ENCODE measurements at regions not wholly inside any gene's neighbourhood (a gene's known extent, or its start where the extent isn't known, plus 50 kb on each side); places are given as distances from the start of the nearest gene placed in this dataset.

- H3K27ac ChIP-seq: no peak overlapping the region
- WGBS: 40% methylated on average over 30 of the region's 36 CpGs
- no peak for DNase-seq (ENCODE audit: low spot score in 2 of 2)
- H3K9me3 ChIP-seq: no peaks in the 10 kb centered on the region
- peaks cover 42% of the 10 kb centered on the region for H3K4me1 ChIP-seq
- no peaks in the 10 kb centered on the region for H3K36me3 ChIP-seq
- no peak overlapping the region for H3K4me3 ChIP-seq
- TF ChIP-seq CTCF (IDR thresholded peaks at IDR 0.05): no peak
- no peak for TF ChIP-seq POLR2A (IDR thresholded peaks at IDR 0.05)
- H3K27me3 ChIP-seq: peaks cover 82% of the 10 kb centered on the region
Measured at GRCh38 chr19:30222992-30223865, 149.0 kb upstream of the ZNF536 start.

- Histone ChIP-seq H3K36me3 (no peaks in the 10 kb centered on the region), H3K9me3 (no peaks in the 10 kb centered on the region), H3K4me3 (no peak overlapping the region), H3K4me1 (peaks cover 50% of the 10 kb centered on the region), H3K27ac (no peak overlapping the region), H3K27me3 (peaks cover 91% of the 10 kb centered on the region)
- no peak for TF ChIP-seq EP300 (IDR thresholded peaks at IDR 0.05)
- no peak for TF ChIP-seq POLR2AphosphoS5 (IDR thresholded peaks at IDR 0.05)
- no peak for TF ChIP-seq CTCF (IDR thresholded peaks at IDR 0.05)
- TF ChIP-seq POLR2A (IDR thresholded peaks at IDR 0.05): no peak
- 36% methylated on average over 18 of the region's 18 CpGs for WGBS
- DNase-seq (ENCODE audit: low spot score in 2 of 2): no peak
Measured at GRCh38 chr19:30223866-30224688, 148.1 kb upstream of the ZNF536 start.

DNA sequence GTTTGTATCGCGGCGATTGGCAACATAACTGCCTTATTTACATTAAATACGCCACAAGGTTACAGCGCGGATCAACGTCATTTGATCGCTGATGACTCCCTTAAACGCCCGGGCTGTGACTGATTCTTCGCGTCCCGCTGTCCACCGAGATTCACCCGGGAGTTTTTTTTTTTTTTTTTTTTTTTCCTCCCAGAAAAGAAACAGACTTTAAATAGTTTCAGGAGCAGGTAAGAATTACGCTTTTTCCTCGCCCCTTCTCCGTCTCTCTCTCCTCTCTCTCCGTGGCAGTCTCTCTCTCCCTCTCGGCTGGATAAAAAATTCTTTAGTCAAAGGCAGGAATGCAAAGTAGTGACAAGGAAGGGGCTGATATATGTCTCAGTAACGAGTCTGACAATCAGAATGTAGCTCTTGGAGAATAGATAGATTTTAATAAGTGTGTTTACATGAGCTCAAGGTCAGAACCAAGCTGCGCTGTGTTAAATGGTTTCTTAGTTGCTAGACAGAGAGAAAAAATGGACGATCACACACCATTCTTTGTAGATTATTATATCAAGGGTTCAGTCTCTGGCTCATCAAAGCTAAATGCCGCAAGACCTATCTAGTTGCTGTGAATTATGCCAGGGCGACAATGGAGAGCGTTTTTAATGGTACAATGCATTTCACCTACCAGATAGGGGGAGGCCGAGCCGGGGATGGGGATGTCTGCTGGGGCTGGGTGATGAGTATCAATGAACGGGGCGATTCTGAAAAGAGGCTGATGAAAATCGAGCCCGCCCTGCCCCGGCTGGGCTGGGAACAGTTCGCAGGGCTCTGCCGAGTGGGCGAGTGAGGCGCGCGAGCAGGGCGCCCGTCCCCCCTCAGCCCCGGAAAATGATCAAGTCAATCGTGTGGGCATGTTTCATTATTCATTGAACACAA lies 147.2 kb upstream of the ZNF536 start:
- no peak for DNase-seq (ENCODE audit: low spot score in 2 of 2)
- H3K4me1 ChIP-seq: peaks cover 50% of the 10 kb centered on the region
- H3K27me3 ChIP-seq: peaks cover 96% of the 10 kb centered on the region

DNA sequence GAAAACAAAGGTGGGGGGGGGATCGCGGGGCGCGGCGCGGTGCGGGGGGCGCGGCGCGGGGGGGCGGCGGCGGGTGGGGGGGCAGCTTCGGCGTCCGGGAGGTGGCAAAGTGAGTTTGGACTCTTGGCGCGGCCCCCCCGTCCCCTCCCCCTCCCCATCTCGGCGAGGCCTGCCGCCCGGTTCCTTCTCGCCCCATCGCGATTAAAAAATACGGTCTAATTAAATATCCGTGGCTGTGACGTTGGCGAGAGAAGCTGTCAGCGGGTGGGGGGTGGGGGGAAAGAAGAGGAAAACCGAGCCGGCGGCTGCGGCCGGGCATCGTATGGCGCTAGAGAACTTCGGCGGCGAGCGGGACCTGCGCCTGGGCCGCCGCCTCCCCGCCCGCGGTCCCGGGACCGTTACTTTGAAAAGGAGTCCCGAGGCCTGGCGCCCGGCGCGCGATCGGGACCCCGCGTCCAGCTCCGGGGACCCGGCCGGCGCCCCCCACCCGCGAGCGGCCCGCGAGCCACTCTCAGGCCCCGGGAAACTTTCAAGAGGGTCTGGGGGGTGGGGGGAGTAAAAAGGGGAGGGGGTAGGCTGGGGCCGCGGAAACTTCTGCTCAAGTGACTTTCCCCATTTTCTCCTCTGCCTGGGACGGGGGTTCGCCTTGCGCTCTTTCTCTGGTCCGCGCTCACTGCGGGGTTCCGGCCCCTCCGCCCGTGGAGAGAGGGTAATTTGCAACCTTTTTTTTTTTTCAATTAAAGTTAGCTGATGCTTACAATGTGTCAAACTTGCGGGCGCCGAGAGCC lies 146.3 kb upstream of the ZNF536 start:
- 2% methylated on average over 23 of the region's 84 CpGs for WGBS
- no peak for DNase-seq (ENCODE audit: low spot score in 2 of 2)
- peaks cover 50% of the 10 kb centered on the region for H3K4me1 ChIP-seq
- TF ChIP-seq POLR2AphosphoS5 (IDR thresholded peaks at IDR 0.05) (no peak), CTCF (IDR thresholded peaks at IDR 0.05) (no peak), POLR2A (IDR thresholded peaks at IDR 0.05) (no peak), EP300 (IDR thresholded peaks at IDR 0.05) (no peak)
- H3K36me3 ChIP-seq: no peaks in the 10 kb centered on the region
- no peak overlapping the region for H3K27ac ChIP-seq
- H3K9me3 ChIP-seq: no peaks in the 10 kb centered on the region
- peak overlapping the region; percentile 64 for H3K4me3 ChIP-seq
- peaks cover 95% of the 10 kb centered on the region for H3K27me3 ChIP-seq

More for the DNA sequence above, 147.2 kb upstream of the ZNF536 start:
- TF ChIP-seq EP300 (IDR thresholded peaks at IDR 0.05) (no peak), POLR2A (IDR thresholded peaks at IDR 0.05) (no peak), POLR2AphosphoS5 (IDR thresholded peaks at IDR 0.05) (no peak), CTCF (IDR thresholded peaks at IDR 0.05) (no peak)
- Histone ChIP-seq H3K4me3 (peak overlapping the region; percentile 64), H3K9me3 (no peaks in the 10 kb centered on the region), H3K27ac (no peak overlapping the region), H3K36me3 (no peaks in the 10 kb centered on the region)
- WGBS: 10% methylated on average over 37 of the region's 43 CpGs
